ENCODE measurements at regions not wholly inside any gene's neighbourhood (a gene's known extent, or its start where the extent isn't known, plus 50 kb on each side); places are given as distances from the start of the nearest gene placed in this dataset.
A peak's percentile ranks its signal among the peaks of the same experiment; 100 is the strongest.

- Histone ChIP-seq H2AFZ (ENCODE audit: low read length) (no peak overlapping the region), H3K4me2 (ENCODE audit: extremely low read depth, insufficient read depth, low read length) (no peak overlapping the region), H3K27me3 (ENCODE audit: control insufficient read depth, insufficient read depth, low read length) (no peaks in the 10 kb centered on the region), H3K36me3 (ENCODE audit: control insufficient read depth, insufficient read depth, low read length) (no peaks in the 10 kb centered on the region), H3K27ac (ENCODE audit: insufficient read depth, low read length) (peak overlapping the region; percentile 57), H3K79me2 (ENCODE audit: control insufficient read depth, insufficient read depth, low read length) (no peaks in the 10 kb centered on the region), H3K4me3 (replicated peaks in 1 of 4; ENCODE audit: control extremely low read depth in 1 of 4, insufficient read depth in 1 of 4, low read depth in 3 of 4, low read length in 4 of 4) (no peak overlapping the region), H3K9me3 (ENCODE audit: control insufficient read depth, insufficient read depth, low read depth, low read length) (no peaks in the 10 kb centered on the region), H3K9ac (ENCODE audit: insufficient read depth, low read length) (no peak overlapping the region), H4K20me1 (ENCODE audit: control insufficient read depth, extremely low read depth, insufficient read depth, low read length) (no peaks in the 10 kb centered on the region), H3K4me1 (ENCODE audit: control insufficient read depth, extremely low read depth, insufficient read depth, low read length) (peaks cover 7% of the 10 kb centered on the region)
- TF ChIP-seq EZH2 (IDR thresholded peaks at IDR 0.05; ENCODE audit: low read length, missing control alignments), result no peak
- TF ChIP-seq, protein P1, sequence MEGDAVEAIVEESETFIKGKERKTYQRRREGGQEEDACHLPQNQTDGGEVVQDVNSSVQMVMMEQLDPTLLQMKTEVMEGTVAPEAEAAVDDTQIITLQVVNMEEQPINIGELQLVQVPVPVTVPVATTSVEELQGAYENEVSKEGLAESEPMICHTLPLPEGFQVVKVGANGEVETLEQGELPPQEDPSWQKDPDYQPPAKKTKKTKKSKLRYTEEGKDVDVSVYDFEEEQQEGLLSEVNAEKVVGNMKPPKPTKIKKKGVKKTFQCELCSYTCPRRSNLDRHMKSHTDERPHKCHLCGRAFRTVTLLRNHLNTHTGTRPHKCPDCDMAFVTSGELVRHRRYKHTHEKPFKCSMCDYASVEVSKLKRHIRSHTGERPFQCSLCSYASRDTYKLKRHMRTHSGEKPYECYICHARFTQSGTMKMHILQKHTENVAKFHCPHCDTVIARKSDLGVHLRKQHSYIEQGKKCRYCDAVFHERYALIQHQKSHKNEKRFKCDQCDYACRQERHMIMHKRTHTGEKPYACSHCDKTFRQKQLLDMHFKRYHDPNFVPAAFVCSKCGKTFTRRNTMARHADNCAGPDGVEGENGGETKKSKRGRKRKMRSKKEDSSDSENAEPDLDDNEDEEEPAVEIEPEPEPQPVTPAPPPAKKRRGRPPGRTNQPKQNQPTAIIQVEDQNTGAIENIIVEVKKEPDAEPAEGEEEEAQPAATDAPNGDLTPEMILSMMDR (conservative IDR thresholded peaks at IDR 0.05 in 1 of 2, IDR thresholded peaks at IDR 0.05 in 1 of 2; ENCODE audit: low read depth in 1 of 2, low read length in 2 of 2), result no peak
- DNase-seq (ENCODE audit: low read depth in 2 of 2), result no peak
Observed at GRCh38 chr10:3493621-3494020, 291.4 kb downstream of the KLF6 start.

- Histone ChIP-seq H2AFZ (ENCODE audit: low read length) (no peak overlapping the region), H3K4me3 (replicated peaks in 1 of 4; ENCODE audit: control extremely low read depth in 1 of 4, insufficient read depth in 1 of 4, low read depth in 3 of 4, low read length in 4 of 4) (no peak overlapping the region), H3K9ac (ENCODE audit: insufficient read depth, low read length) (no peak overlapping the region), H3K4me2 (ENCODE audit: extremely low read depth, insufficient read depth, low read length) (no peak overlapping the region), H3K9me3 (ENCODE audit: control insufficient read depth, insufficient read depth, low read depth, low read length) (no peaks in the 10 kb centered on the region), H3K79me2 (ENCODE audit: control insufficient read depth, insufficient read depth, low read length) (no peaks in the 10 kb centered on the region), H3K36me3 (ENCODE audit: control insufficient read depth, insufficient read depth, low read length) (no peaks in the 10 kb centered on the region), H3K27ac (ENCODE audit: insufficient read depth, low read length) (no peak overlapping the region), H4K20me1 (ENCODE audit: control insufficient read depth, extremely low read depth, insufficient read depth, low read length) (no peaks in the 10 kb centered on the region), H3K4me1 (ENCODE audit: control insufficient read depth, extremely low read depth, insufficient read depth, low read length) (peaks cover 7% of the 10 kb centered on the region), H3K27me3 (ENCODE audit: control insufficient read depth, insufficient read depth, low read length) (no peaks in the 10 kb centered on the region)
- no peak for DNase-seq (ENCODE audit: low read depth in 2 of 2)
- TF ChIP-seq, protein P1 (conservative IDR thresholded peaks at IDR 0.05 in 1 of 2, IDR thresholded peaks at IDR 0.05 in 1 of 2; ENCODE audit: low read depth in 1 of 2, low read length in 2 of 2), result no peak
- no peak for TF ChIP-seq EZH2 (IDR thresholded peaks at IDR 0.05; ENCODE audit: low read length, missing control alignments)
Observed at GRCh38 chr10:3491571-3491970, 293.4 kb downstream of the KLF6 start.

GRCh38 chr10:3487228-3487627 lies 297.8 kb downstream of the KLF6 start:
- no peak for DNase-seq (ENCODE audit: low read depth in 2 of 2)
- TF ChIP-seq, protein P1 (conservative IDR thresholded peaks at IDR 0.05 in 1 of 2, IDR thresholded peaks at IDR 0.05 in 1 of 2; ENCODE audit: low read depth in 1 of 2, low read length in 2 of 2), result no peak
- no peak for TF ChIP-seq EZH2 (IDR thresholded peaks at IDR 0.05; ENCODE audit: low read length, missing control alignments)
- Histone ChIP-seq H3K27ac (ENCODE audit: insufficient read depth, low read length) (no peak overlapping the region), H3K36me3 (ENCODE audit: control insufficient read depth, insufficient read depth, low read length) (no peaks in the 10 kb centered on the region), H3K27me3 (ENCODE audit: control insufficient read depth, insufficient read depth, low read length) (no peaks in the 10 kb centered on the region), H2AFZ (ENCODE audit: low read length) (no peak overlapping the region), H3K4me3 (replicated peaks in 1 of 4; ENCODE audit: control extremely low read depth in 1 of 4, insufficient read depth in 1 of 4, low read depth in 3 of 4, low read length in 4 of 4) (no peak overlapping the region), H4K20me1 (ENCODE audit: control insufficient read depth, extremely low read depth, insufficient read depth, low read length) (no peaks in the 10 kb centered on the region), H3K9ac (ENCODE audit: insufficient read depth, low read length) (no peak overlapping the region), H3K4me2 (ENCODE audit: extremely low read depth, insufficient read depth, low read length) (no peak overlapping the region), H3K4me1 (ENCODE audit: control insufficient read depth, extremely low read depth, insufficient read depth, low read length) (peaks cover 14% of the 10 kb centered on the region), H3K79me2 (ENCODE audit: control insufficient read depth, insufficient read depth, low read length) (no peaks in the 10 kb centered on the region), H3K9me3 (ENCODE audit: control insufficient read depth, insufficient read depth, low read depth, low read length) (no peaks in the 10 kb centered on the region)
